Parathyroid adenoma (tissue), 2 donors: ENCODE measurements at regions not wholly inside any gene's neighbourhood (a gene's known extent, or its start where the extent isn't known, plus 50 kb on each side); places are given as distances from the start of the nearest gene placed in this dataset.

ENCODE experiments used
- H2AFZ ChIP-seq: fragments of 300-600 bp; sonication (generic); one replicate; pipeline ENCODE4 v1.7.0; 2017; ENCODE audit warnings: antibody characterized with exemption, mild to moderate bottlenecking
- H3K27ac ChIP-seq: fragments of 300-600 bp; sonication (generic); one replicate; pipeline ENCODE4 v1.7.0; 2017
- H3K27me3 ChIP-seq: fragments of 300-600 bp; sonication (generic); one replicate; pipeline ENCODE4 v1.7.0; 2017; ENCODE audit warnings: low read length; ENCODE audit not compliant: control insufficient read depth, insufficient read depth
- H3K36me3 ChIP-seq: fragments of 300-600 bp; sonication (generic); one replicate; pipeline ENCODE4 v1.7.0; 2017; ENCODE audit warnings: low read length; ENCODE audit not compliant: control insufficient read depth, insufficient read depth
- H3K4me1 ChIP-seq: fragments of 300-600 bp; sonication (generic); one replicate; pipeline ENCODE4 v1.7.0; 2017; ENCODE audit warnings: control low read depth
- H3K4me2 ChIP-seq: fragments of 300-600 bp; sonication (generic); one replicate; pipeline ENCODE4 v1.7.0; 2017; ENCODE audit warnings: low read length
- H3K4me3 ChIP-seq: fragments of 300-600 bp; sonication (generic); one replicate; pipeline ENCODE4 v1.7.0; 2017; ENCODE audit warnings: low read depth, low read length
- H3K79me2 ChIP-seq: fragments of 300-600 bp; sonication (generic); one replicate; pipeline ENCODE4 v1.7.0; 2017; ENCODE audit warnings: control low read depth
- H3K9ac ChIP-seq: fragments of 300-600 bp; sonication (generic); one replicate; pipeline ENCODE4 v1.7.0; 2017; ENCODE audit warnings: mild to moderate bottlenecking
- H3K9me3 ChIP-seq: fragments of 300-600 bp; sonication (generic); one replicate; pipeline ENCODE4 v1.7.0; 2017; ENCODE audit warnings: low read length; ENCODE audit not compliant: control insufficient read depth
- TF ChIP-seq, protein P1 (sequence below): fragments of 300-600 bp; sonication (generic); IDR thresholded peaks from one replicate; pipeline ENCODE4 v1.7.0; 2017; ENCODE audit warnings: antibody characterized with exemption, mild to moderate bottlenecking
- donor health status: primary hyperparathyroidism.

DNA sequence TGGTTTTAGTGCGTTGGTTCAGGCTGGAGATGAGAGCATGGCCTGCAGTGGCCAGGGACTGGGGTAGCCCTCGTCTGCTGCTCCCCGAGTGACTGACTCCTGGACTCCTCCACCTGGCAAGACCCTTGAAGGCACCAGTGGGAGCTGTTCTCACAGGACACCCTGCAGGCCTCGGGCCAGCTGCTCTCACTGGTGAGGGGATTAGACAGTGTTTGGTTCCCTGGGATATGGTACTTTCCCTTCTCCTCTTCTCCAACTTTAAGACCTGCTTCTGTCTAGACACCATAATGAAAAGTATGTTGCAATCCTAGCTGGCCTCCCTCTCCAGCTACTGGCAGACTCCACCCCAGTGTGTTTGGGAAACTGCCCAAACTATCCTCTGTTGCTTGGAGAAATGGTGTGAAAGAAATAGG lies 168.8 kb upstream of the CADM1 start:
- Histone ChIP-seq H3K27ac (no peak overlapping the region), H3K79me2 (no peaks in the 10 kb centered on the region), H3K4me2 (no peak overlapping the region), H3K4me3 (no peak overlapping the region), H3K9ac (no peak overlapping the region), H3K9me3 (no peaks in the 10 kb centered on the region), H3K4me1 (no peaks in the 10 kb centered on the region), H3K36me3 (no peaks in the 10 kb centered on the region), H2AFZ (no peak overlapping the region), H3K27me3 (no peaks in the 10 kb centered on the region)
- TF ChIP-seq, protein P1, sequence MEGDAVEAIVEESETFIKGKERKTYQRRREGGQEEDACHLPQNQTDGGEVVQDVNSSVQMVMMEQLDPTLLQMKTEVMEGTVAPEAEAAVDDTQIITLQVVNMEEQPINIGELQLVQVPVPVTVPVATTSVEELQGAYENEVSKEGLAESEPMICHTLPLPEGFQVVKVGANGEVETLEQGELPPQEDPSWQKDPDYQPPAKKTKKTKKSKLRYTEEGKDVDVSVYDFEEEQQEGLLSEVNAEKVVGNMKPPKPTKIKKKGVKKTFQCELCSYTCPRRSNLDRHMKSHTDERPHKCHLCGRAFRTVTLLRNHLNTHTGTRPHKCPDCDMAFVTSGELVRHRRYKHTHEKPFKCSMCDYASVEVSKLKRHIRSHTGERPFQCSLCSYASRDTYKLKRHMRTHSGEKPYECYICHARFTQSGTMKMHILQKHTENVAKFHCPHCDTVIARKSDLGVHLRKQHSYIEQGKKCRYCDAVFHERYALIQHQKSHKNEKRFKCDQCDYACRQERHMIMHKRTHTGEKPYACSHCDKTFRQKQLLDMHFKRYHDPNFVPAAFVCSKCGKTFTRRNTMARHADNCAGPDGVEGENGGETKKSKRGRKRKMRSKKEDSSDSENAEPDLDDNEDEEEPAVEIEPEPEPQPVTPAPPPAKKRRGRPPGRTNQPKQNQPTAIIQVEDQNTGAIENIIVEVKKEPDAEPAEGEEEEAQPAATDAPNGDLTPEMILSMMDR = no peak

DNA sequence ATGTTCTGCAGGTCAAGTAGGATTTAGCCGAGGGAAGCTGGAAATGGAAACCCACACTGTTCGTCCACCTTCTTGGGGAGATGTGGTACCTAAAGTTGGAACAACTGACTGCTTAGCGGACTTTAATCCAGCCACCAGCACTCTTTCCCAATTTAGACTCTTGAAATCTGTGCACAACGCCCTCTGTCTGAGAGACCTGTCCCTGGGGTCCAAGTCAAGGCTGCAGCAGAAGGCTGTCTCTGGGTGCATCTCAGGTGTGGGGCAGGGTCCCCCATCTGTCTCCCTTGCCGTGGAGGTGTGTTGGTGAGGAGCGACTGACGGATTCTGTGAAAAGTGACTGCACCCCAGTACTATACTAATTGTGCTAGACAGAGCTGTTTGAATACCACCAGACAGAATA lies 168.2 kb upstream of the CADM1 start:
- H3K9me3 ChIP-seq = no peaks in the 10 kb centered on the region
- H3K36me3 ChIP-seq = no peaks in the 10 kb centered on the region
- H3K4me2 ChIP-seq = no peak overlapping the region
- no peaks in the 10 kb centered on the region for H3K27me3 ChIP-seq
- no peaks in the 10 kb centered on the region for H3K4me1 ChIP-seq
- TF ChIP-seq, protein P1 = no peak
- H3K27ac ChIP-seq = no peak overlapping the region
- H2AFZ ChIP-seq = no peak overlapping the region
- H3K79me2 ChIP-seq = no peaks in the 10 kb centered on the region
- no peak overlapping the region for H3K4me3 ChIP-seq
- H3K9ac ChIP-seq = no peak overlapping the region

DNA sequence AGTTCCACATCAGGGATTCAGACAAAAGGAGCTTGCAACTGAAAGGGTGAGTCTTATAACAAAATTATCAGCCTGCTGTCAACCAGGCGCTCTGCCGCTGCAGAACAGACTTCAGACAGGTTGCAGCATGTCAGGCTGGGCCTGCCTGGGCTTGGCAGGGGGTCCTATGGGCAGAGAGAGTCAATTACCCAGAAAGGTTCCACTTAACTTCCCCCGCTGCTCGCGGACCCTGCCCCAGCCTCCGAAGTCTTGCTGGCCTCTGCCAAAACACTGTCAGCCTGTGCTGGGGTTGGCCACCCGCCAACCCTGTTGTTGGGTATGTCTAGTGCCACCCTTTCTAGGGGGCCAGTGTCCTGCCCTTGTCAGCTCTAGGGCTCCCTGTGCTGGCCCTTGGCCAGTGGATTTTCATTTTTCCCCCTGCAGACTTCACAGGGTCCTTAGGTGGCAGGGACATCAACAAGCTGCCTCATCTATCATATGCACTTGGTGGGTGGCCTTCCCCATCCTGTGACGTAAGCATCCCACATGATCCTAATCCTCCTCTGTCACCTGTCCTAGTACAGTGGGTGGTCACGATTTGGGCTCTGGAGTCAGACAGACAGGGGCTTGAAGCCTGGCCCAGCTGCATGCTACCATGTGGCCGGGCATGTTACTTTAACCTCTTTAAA lies 166.5 kb upstream of the CADM1 start:
- H3K27me3 ChIP-seq = no peaks in the 10 kb centered on the region
- H3K4me3 ChIP-seq = no peak overlapping the region
- H3K36me3 ChIP-seq = no peaks in the 10 kb centered on the region
- no peak overlapping the region for H3K27ac ChIP-seq
- H2AFZ ChIP-seq = no peak overlapping the region
- H3K9ac ChIP-seq = no peak overlapping the region
- no peaks in the 10 kb centered on the region for H3K4me1 ChIP-seq
- H3K79me2 ChIP-seq = no peaks in the 10 kb centered on the region
- H3K4me2 ChIP-seq = no peak overlapping the region
- TF ChIP-seq, protein P1 = no peak
- no peaks in the 10 kb centered on the region for H3K9me3 ChIP-seq

- Histone ChIP-seq H3K9ac (no peak overlapping the region), H3K36me3 (no peaks in the 10 kb centered on the region)
- TF ChIP-seq, protein P1 = no peak
These were observed 161.7 kb upstream of the CADM1 start for GRCh38 chr11:115665958-115666357.

GRCh38 chr11:115665175-115665821 lies 161.1 kb upstream of the CADM1 start:
- TF ChIP-seq, protein P1 = no peak
- H3K9me3 ChIP-seq = no peaks in the 10 kb centered on the region
- no peaks in the 10 kb centered on the region for H3K79me2 ChIP-seq
- H3K4me3 ChIP-seq = no peak overlapping the region
- H3K27me3 ChIP-seq = no peaks in the 10 kb centered on the region
- no peaks in the 10 kb centered on the region for H3K36me3 ChIP-seq
- H3K9ac ChIP-seq = no peak overlapping the region
- no peaks in the 10 kb centered on the region for H3K4me1 ChIP-seq
- no peak overlapping the region for H3K27ac ChIP-seq
- H3K4me2 ChIP-seq = no peak overlapping the region
- H2AFZ ChIP-seq = no peak overlapping the region

More at GRCh38 chr11:115665958-115666357, 161.7 kb upstream of the CADM1 start:
- H3K4me2 ChIP-seq = no peak overlapping the region
- H2AFZ ChIP-seq = no peak overlapping the region
- no peak overlapping the region for H3K27ac ChIP-seq
- no peaks in the 10 kb centered on the region for H3K4me1 ChIP-seq
- H3K27me3 ChIP-seq = no peaks in the 10 kb centered on the region
- no peak overlapping the region for H3K4me3 ChIP-seq
- H3K9me3 ChIP-seq = no peaks in the 10 kb centered on the region
- no peaks in the 10 kb centered on the region for H3K79me2 ChIP-seq
